ENCODE measurements at regions not wholly inside any gene's neighbourhood (a gene's known extent, or its start where the extent isn't known, plus 50 kb on each side); places are given as distances from the start of the nearest gene placed in this dataset.

DNA sequence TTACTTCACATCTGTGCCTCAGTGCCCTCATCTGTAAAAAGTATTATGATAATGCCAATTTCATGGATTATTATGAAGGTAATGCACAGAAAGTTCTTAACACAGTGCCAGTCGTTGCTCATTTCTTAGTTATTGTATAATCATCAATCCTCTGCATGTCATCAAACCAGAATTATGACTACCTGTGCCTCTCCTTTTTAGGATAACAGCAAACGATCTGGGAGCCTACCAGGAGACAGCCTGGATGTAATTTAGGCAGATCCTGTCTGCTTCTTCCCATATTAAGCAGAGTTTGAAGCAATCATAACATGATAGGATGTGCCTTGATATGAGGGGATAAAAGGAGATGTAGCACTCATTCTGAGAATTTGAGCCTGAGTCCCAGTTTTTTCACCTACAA is 177.4 kb upstream of the DPT start:
- Mint-ChIP-seq H3K27me3 (peaks cover 5 to 21% of the 10 kb centered on the region in 2 donors), H3K27ac (no peak overlapping the region), H3K4me3 (no peak overlapping the region), H3K36me3 (no peaks in the 10 kb centered on the region), H3K9me3 (no peaks in the 10 kb centered on the region), H3K4me1 (no peaks in the 10 kb centered on the region)
- DNase-seq (no peak), ATAC-seq (replicated peaks) (no peak)

DNA sequence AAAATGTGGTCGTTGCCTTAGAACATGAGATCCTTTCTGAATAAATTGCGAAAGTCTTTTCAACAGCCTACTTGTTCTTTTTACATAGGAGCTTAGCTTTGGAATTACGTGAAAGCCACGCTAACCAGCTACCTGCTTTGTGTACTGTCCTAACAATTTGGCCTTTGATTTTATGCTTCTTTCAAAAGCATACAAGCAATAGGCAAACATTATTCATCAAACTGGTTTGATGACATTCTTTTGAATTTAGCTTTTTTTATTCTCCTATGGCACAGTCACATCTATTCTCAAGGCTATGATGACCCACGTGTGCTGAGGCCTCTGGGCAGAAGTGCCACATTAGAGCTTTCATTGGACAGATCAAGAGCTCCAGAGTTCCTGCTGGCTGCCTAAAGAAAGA is 178.0 kb upstream of the DPT start:
- H3K27ac Mint-ChIP-seq: no peak overlapping the region
- ATAC-seq (replicated peaks) (no peak), DNase-seq (no peak)
- no peak overlapping the region for H3K4me3 Mint-ChIP-seq
- peaks cover 5 to 21% of the 10 kb centered on the region in 2 donors for H3K27me3 Mint-ChIP-seq
- no peaks in the 10 kb centered on the region for H3K4me1 Mint-ChIP-seq
- no peaks in the 10 kb centered on the region for H3K36me3 Mint-ChIP-seq
- no peaks in the 10 kb centered on the region for H3K9me3 Mint-ChIP-seq

DNA sequence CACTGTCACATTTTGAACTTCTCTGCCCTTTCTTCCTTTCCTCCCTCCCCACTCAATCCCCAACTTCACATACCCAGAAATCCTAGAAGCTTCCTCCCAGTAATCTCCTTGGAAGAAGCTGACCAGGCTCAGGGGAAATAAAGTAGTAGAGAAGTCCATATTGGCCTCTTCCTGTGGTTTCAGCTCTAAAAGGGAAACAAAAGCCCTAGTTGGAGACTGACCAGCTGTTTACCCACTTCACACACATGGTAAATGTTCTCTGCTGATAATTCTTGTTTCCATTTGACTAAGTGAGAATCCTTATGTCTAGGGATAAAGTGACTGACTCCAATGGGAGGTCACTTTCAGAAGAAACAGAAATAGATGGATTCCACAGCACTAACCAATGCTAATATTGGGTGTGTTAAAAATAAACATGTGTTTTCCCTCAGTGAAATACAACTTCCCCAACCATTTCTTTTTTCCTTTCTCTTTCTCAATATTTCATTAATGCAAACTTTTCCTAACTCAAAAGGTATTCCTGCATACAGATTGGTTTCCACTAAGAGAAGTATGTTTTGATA is 178.9 kb upstream of the DPT start:
- no peak for ATAC-seq (replicated peaks)
- DNase-seq: no peak
- H3K4me3 Mint-ChIP-seq: no peak overlapping the region
- no peaks in the 10 kb centered on the region for H3K36me3 Mint-ChIP-seq
- peaks cover 5 to 21% of the 10 kb centered on the region in 2 donors for H3K27me3 Mint-ChIP-seq
- H3K9me3 Mint-ChIP-seq: no peaks in the 10 kb centered on the region
- no peak overlapping the region for H3K27ac Mint-ChIP-seq
- no peaks in the 10 kb centered on the region for H3K4me1 Mint-ChIP-seq

DNA sequence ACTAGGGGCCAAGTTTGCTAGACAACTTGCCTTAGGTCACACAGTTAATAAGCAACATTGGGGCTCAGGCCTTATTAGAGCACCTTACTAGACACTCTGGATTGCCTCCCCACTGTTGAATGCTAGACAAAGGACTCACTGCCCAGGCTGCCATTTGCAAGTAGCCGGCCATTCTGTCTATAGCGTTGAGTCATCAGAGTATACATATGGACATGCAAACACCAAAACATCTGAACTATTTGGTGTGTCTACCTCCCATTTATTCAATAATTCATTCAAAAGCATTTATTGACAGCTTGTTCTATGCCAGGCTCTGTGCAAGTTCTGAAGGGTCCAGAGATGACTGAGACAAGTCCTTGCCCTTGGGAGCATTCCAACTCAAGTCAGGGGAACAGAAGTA is 181.4 kb upstream of the DPT start:
- H3K4me3 Mint-ChIP-seq: no peak overlapping the region
- H3K27ac Mint-ChIP-seq: no peak overlapping the region

DNA sequence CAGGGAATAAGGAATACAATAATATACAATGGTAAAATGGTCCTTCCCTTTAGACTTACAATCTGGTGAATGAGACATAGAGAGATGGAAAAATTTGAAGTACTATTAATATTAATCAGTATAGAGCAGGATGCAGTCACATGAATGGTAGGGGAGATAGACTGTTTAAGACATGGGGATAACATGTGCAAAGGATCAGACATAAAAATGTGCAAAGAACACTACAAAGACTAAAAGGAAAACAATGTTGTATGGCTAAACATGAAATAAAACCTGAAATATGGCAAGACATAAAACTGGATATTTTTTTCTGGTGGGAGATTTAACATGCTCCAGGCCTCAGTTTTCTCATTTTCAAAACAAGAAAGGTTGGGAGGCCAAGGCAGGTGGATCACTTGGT is 182.4 kb upstream of the DPT start:
- Mint-ChIP-seq H3K36me3 (no peaks in the 10 kb centered on the region), H3K27ac (no peak overlapping the region), H3K4me3 (no peak overlapping the region), H3K9me3 (no peaks in the 10 kb centered on the region), H3K27me3 (peaks cover 9 to 12% of the 10 kb centered on the region in 2 donors), H3K4me1 (no peaks in the 10 kb centered on the region)
- ATAC-seq (replicated peaks) (no peak), DNase-seq (no peak)

More for the DNA sequence above, 181.4 kb upstream of the DPT start:
- no peaks in the 10 kb centered on the region for H3K4me1 Mint-ChIP-seq
- no peaks in the 10 kb centered on the region for H3K9me3 Mint-ChIP-seq
- DNase-seq (no peak), ATAC-seq (replicated peaks) (no peak)
- no peaks in the 10 kb centered on the region for H3K36me3 Mint-ChIP-seq
- H3K27me3 Mint-ChIP-seq: peaks cover 9 to 12% of the 10 kb centered on the region in 2 donors

- Mint-ChIP-seq H3K4me3 (no peak overlapping the region), H3K4me1 (no peaks in the 10 kb centered on the region), H3K9me3 (no peaks in the 10 kb centered on the region), H3K36me3 (no peaks in the 10 kb centered on the region), H3K27me3 (peaks cover 5 to 9% of the 10 kb centered on the region in 2 donors), H3K27ac (no peak overlapping the region)
- ATAC-seq (replicated peaks): no peak
- DNase-seq: no peak
Observed at GRCh38 chr1:168913711-168914463, 184.9 kb upstream of the DPT start.

DNA sequence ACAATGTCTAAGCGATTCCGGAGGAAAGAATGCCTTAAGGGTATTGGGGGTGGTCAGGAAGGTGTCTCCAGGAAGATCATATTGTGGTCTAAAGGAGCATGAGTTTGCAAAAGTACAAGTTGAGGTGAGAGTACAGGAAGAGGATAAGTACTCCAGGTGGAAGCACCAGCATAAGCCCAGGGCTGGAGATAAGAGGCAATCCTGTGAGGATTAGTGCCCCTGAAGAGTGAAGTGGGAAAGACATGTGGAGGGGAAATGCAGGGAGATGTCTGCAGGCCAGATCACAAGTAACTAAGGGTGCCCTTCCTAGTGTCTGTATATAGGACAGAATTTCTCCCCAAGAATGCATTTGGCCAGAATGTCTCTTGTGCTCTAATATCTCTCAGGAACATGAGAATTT is 188.3 kb upstream of the DPT start:
- H3K36me3 Mint-ChIP-seq: no peaks in the 10 kb centered on the region
- DNase-seq (no peak), ATAC-seq (replicated peaks) (no peak)
- peaks cover 0 to 3% of the 10 kb centered on the region in 2 donors for H3K4me1 Mint-ChIP-seq
- no peak overlapping the region for H3K27ac Mint-ChIP-seq
- H3K4me3 Mint-ChIP-seq: no peak overlapping the region
- peaks cover 0 to 4% of the 10 kb centered on the region in 2 donors for H3K27me3 Mint-ChIP-seq
- peaks cover 0 to 2% of the 10 kb centered on the region in 2 donors for H3K9me3 Mint-ChIP-seq

DNA sequence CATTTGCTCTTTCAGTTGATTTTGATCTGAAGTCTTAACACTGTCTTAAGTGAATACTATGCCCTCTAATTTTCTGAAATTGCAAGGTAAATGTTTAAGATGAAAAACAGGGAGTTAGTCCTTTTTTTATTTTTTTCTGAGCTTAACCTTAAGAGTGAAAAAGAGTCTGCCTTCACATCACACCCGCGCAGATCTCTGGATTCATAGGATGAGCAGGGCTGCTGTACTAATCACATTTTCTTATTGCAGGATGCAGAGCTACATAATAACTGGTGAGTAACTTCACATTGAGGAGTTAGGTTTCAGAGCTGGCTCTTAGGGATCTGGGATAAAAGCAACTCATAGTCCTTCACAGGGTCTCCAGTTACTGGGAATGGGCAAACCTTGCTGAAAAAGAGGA is 188.7 kb upstream of the ATP1B1 start:
- H3K9me3 Mint-ChIP-seq: peaks cover 0 to 4% of the 10 kb centered on the region in 2 donors
- no peak for ATAC-seq (replicated peaks)

GRCh38 chr1:168918860-168919741 is 187.4 kb upstream of the ATP1B1 start:
- Mint-ChIP-seq H3K4me3 (no peak overlapping the region), H3K4me1 (peaks cover 0 to 3% of the 10 kb centered on the region in 2 donors), H3K9me3 (peaks cover 0 to 4% of the 10 kb centered on the region in 2 donors), H3K36me3 (no peaks in the 10 kb centered on the region), H3K27ac (no peak overlapping the region), H3K27me3 (peaks cover 0 to 4% of the 10 kb centered on the region in 2 donors)
- DNase-seq (no peak), ATAC-seq (replicated peaks) (no peak)

More for the DNA sequence above, 188.7 kb upstream of the ATP1B1 start:
- Mint-ChIP-seq H3K4me1 (peaks cover 0 to 3% of the 10 kb centered on the region in 2 donors), H3K27ac (no peak overlapping the region), H3K27me3 (peaks cover 0 to 4% of the 10 kb centered on the region in 2 donors), H3K36me3 (no peaks in the 10 kb centered on the region), H3K4me3 (no peak overlapping the region)
- DNase-seq: no peak

DNA sequence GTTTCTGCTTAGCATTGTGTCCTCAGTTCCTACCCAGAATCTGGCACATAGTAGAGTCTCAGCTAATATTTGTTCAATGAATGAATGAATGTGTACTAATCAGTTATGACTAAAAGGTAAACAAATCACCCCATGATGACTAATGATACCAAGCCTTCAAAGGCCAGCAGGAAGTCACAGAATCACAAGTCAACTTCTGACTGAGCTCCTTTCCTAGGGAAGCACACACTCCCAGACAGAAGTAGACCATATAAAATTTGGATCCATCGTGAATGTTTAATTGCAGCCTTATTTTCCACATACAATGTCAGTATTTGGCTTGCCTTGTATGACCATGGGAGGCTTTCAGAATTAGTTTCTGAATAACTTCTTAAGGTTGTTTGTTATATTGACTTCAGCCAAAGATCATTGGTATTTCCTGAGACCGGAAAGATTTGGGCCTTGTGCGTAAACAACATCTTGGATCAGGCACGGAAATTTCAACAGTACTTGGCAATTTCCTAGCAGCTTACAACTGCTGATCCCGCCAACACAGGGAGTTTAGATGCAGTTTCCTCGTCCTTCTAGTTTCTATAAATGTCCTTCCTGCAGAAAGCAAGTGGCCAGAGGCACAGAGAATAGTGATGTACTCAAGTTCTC is 185.9 kb upstream of the ATP1B1 start:
- ATAC-seq (replicated peaks) (no peak), DNase-seq (no peak)
- H3K27ac Mint-ChIP-seq: no peak overlapping the region
- H3K4me3 Mint-ChIP-seq: no peak overlapping the region
- H3K9me3 Mint-ChIP-seq: peaks cover 0 to 4% of the 10 kb centered on the region in 2 donors
- H3K36me3 Mint-ChIP-seq: no peaks in the 10 kb centered on the region
- H3K4me1 Mint-ChIP-seq: peaks cover 0 to 3% of the 10 kb centered on the region in 2 donors
- H3K27me3 Mint-ChIP-seq: no peaks in the 10 kb centered on the region

DNA sequence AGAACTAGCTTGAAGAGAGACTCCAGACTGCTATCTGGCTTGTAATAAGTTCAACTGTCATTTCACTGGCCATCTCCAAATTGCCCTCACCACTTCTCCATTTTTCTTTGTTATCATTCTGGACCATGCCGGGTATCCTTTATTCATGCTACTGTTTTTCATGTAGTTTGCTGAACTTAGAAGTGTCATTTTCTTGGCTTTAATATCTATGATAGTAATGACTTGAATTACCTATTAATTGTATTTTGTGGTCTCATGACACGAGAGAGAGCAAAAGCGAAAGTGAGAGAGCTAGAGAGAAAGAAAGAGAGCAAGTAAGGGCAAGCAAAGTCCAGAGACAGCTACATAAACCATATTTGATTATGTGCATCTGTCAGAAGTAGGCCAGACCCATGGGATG is 184.9 kb upstream of the ATP1B1 start:
- H3K27me3 Mint-ChIP-seq: no peaks in the 10 kb centered on the region
- no peak overlapping the region for H3K27ac Mint-ChIP-seq
- no peak overlapping the region for H3K4me3 Mint-ChIP-seq
- H3K9me3 Mint-ChIP-seq: peaks cover 0 to 4% of the 10 kb centered on the region in 2 donors
- ATAC-seq (replicated peaks) (no peak), DNase-seq (no peak)
- peaks cover 0 to 3% of the 10 kb centered on the region in 2 donors for H3K4me1 Mint-ChIP-seq
- no peaks in the 10 kb centered on the region for H3K36me3 Mint-ChIP-seq

DNA sequence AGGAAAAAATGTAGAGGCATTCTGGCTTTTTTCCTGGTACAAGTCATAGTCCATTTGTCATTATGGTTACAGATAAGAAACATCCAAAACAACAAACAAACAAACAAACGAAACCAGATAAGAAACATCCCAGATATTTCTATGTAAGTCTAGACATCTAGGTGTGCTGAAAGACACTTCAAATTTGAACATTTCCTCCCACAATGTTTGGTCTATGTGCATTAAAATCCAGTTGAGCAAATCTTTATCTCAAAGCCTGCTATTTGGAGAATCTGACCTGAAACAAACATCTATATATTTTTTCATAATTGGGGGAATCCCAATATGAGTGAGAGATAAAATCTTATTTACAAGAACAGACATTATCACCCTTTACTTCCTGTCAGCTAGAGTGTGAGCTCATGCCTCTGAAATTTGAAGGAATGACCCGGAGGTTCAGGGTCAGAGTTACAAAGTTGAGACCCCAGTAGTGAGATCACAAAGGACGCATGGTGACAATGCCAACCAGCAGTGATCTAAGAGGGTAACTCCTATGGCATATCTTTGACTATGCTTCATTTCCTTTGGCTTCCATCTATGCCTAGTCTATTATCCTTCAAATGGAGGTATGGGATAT is 182.9 kb upstream of the ATP1B1 start:
- DNase-seq (no peak), ATAC-seq (replicated peaks) (no peak)
- Mint-ChIP-seq H3K27ac (no peak overlapping the region), H3K9me3 (peaks cover 0 to 4% of the 10 kb centered on the region in 2 donors), H3K4me3 (no peak overlapping the region), H3K36me3 (no peaks in the 10 kb centered on the region), H3K27me3 (peaks cover 0 to 1% of the 10 kb centered on the region in 2 donors), H3K4me1 (peaks cover 0 to 3% of the 10 kb centered on the region in 2 donors)

- no peak overlapping the region for H3K27ac Mint-ChIP-seq
- no peak overlapping the region for H3K4me3 Mint-ChIP-seq
Observed at GRCh38 chr1:168924976-168925375, 181.5 kb upstream of the ATP1B1 start.

DNA sequence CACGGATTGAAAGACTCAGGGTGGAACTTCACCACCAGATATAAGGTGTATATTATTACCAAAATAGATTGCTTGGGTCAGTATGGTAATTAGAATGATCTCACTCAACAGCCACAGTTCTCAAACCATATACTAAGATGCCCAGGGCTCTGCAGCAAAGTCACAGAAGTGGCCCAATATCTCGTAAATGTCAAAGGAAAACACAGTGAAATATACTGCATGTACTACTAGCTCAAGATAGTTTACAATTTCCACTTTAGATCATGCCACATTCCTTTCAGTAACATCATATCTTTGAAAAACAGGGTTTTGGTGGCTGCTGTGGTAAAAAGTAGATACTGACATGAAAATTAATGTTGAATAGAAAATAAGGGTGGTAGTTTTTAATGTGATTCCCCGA is 180.3 kb upstream of the ATP1B1 start:
- ATAC-seq (replicated peaks): no peak
- peaks cover 0 to 4% of the 10 kb centered on the region in 2 donors for H3K27me3 Mint-ChIP-seq
- no peak overlapping the region for H3K4me3 Mint-ChIP-seq
- H3K27ac Mint-ChIP-seq: no peak overlapping the region
- no peaks in the 10 kb centered on the region for H3K36me3 Mint-ChIP-seq
- peaks cover 0 to 3% of the 10 kb centered on the region in 2 donors for H3K4me1 Mint-ChIP-seq
- H3K9me3 Mint-ChIP-seq: peaks cover 0 to 4% of the 10 kb centered on the region in 2 donors
- no peak for DNase-seq

More at GRCh38 chr1:168924976-168925375, 181.5 kb upstream of the ATP1B1 start:
- Mint-ChIP-seq H3K9me3 (peaks cover 0 to 4% of the 10 kb centered on the region in 2 donors), H3K27me3 (peaks cover 0 to 4% of the 10 kb centered on the region in 2 donors), H3K36me3 (no peaks in the 10 kb centered on the region), H3K4me1 (peaks cover 0 to 3% of the 10 kb centered on the region in 2 donors)
- DNase-seq (no peak), ATAC-seq (replicated peaks) (no peak)

All from stimulated activated naive B cell treated with anti-CD40 and anti-IgM and Interleukin-4, amounts not matched to agents 10 μg/mL and 1 μg/mL and 100 μg/mL, for 72 hours (primary cell).